HG03575 (cell line): ENCODE measurements at regions not wholly inside any gene's neighbourhood (a gene's known extent, or its start where the extent isn't known, plus 50 kb on each side); places are given as distances from the start of the nearest gene placed in this dataset.

Source experiments
- ATAC-seq: cut with Tn5 transposase; IDR thresholded peaks from one replicate; pipeline ENCODE4 v1.9.1; 2021; ENCODE audit not compliant: unreplicated experiment, insufficient number of reproducible peaks, low FRiP score; ENCODE audit errors: extremely low read depth

GRCh38 chr6:40116832-40117231 lies 182.6 kb upstream of the MOCS1 start:
- no peak for ATAC-seq

GRCh38 chr6:40112350-40112749 lies 178.1 kb upstream of the MOCS1 start:
- ATAC-seq: no peak

GRCh38 chr6:40108736-40109135 lies 174.5 kb upstream of the MOCS1 start:
- ATAC-seq: no peak

- ATAC-seq: no peak
Measured at GRCh38 chr6:40106840-40107239, 172.6 kb upstream of the MOCS1 start.

- no peak for ATAC-seq
Measured at GRCh38 chr6:40098774-40099173, 164.5 kb upstream of the MOCS1 start.

- no peak for ATAC-seq
Measured at GRCh38 chr6:40097590-40097989, 163.3 kb upstream of the MOCS1 start.

- no peak for ATAC-seq
Measured at GRCh38 chr6:40083141-40083920, 149.1 kb upstream of the MOCS1 start.

- ATAC-seq: no peak
Measured at GRCh38 chr6:40082278-40083043, 148.2 kb upstream of the MOCS1 start.

GRCh38 chr6:40077736-40078135 lies 143.5 kb upstream of the MOCS1 start:
- no peak for ATAC-seq

- no peak for ATAC-seq
Measured at GRCh38 chr6:40077315-40077714, 143.1 kb upstream of the MOCS1 start.

GRCh38 chr6:40075056-40075590 lies 140.9 kb upstream of the MOCS1 start:
- no peak for ATAC-seq

- no peak for ATAC-seq
Measured at GRCh38 chr6:40074306-40075055, 140.2 kb upstream of the MOCS1 start.

- no peak for ATAC-seq
Measured at GRCh38 chr6:40066372-40066771, 132.1 kb upstream of the MOCS1 start.

GRCh38 chr6:40056865-40057264 lies 122.6 kb upstream of the MOCS1 start:
- ATAC-seq: no peak

GRCh38 chr6:40054602-40055001 lies 120.3 kb upstream of the MOCS1 start:
- ATAC-seq: no peak

- ATAC-seq: no peak
Measured at GRCh38 chr6:40054186-40054585, 119.9 kb upstream of the MOCS1 start.

- no peak for ATAC-seq
Measured at GRCh38 chr6:40049128-40049527, 114.9 kb upstream of the MOCS1 start.

GRCh38 chr6:40044196-40044595 lies 109.9 kb upstream of the MOCS1 start:
- no peak for ATAC-seq

GRCh38 chr6:40042232-40042631 lies 108.0 kb upstream of the MOCS1 start:
- no peak for ATAC-seq
